HG02981 (cell line): ENCODE measurements at regions not wholly inside any gene's neighbourhood (a gene's known extent, or its start where the extent isn't known, plus 50 kb on each side); places are given as distances from the start of the nearest gene placed in this dataset.
"Not testable (repeated sequence)": the region's sequence is repeated elsewhere in the genome, so short reads cannot be mapped to it uniquely, and the experiment has no call there.

Source experiments
- ATAC-seq: cut with Tn5 transposase; IDR thresholded peaks from one replicate; pipeline ENCODE4 v1.9.1; 2021; ENCODE audit warnings: mild to moderate bottlenecking, moderate library complexity; ENCODE audit not compliant: unreplicated experiment

DNA sequence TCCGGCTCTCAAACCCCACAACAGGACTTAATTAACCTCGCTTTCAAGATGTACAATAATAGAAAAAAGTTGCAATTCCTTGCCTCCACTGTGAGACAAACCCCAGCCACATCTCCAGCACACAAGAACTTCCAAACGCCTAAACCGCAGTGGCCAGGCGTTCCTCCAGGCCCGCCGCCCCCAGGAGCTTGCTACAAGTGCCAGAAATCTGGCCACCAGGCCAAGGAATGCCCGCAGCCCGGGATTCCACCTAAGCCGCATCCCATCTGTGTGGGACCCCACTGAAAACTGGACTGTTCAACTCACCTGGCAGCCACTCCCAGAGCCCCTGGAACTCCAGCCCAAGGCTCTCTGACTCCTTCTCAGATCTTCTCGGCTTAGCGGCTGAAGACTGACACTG lies 262.5 kb downstream of the SMARCA2 start:
- ATAC-seq, result not testable (repeated sequence)

DNA sequence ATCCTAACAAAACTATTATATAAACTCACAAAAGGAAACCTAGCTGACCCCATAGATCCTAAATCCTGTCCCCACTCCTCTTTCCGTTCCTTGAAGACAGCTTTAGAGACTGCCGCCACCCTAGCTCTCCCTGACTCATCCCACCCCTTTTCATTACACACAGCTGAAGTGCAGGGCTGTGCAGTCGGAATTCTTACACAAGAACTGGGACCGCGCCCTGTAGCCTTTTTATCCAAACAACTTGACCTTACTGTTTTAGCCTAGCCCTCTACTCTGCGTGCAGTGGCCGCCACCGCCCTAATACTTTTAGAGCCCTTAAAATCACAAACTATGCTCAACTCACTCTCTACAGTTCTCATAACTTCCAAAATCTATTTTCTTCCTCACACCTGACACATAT lies 264.0 kb downstream of the SMARCA2 start:
- ATAC-seq, result not testable (repeated sequence)

DNA sequence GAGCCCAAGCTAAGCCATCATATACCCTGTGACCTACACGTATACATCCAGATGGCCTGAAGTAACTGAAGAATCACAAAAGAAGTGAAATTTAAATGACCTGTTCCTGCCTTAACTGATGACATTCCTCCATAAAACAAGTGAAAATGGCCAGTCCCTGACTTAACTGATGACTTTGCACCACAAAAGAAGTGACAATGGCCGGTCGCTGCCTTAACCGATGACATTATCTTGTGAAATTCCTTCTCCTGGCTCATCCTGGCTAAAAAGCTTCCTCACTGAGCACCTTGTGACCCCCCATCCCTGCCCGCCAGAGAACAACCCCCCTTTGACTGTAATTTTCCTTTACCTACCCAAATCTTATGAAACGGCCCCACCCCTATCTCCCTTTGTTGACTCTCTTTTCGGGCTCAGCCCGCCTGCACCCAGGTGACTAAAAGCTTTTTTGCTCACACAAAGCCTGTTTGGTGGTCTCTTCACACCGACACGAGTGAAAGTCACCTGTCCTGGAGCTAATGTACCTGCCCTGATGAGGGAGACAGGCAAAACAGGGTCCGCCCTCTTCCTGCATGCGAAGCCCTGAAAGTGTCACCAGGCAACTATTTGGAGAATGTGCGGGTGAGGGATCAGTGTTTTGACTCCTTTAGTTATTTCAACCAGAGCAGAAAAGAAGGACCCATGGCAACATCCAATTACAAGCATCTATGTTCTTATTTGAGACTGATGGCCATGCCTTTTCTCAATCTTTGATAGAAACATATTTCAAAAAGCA lies 266.1 kb downstream of the SMARCA2 start:
- ATAC-seq, result no peak

DNA sequence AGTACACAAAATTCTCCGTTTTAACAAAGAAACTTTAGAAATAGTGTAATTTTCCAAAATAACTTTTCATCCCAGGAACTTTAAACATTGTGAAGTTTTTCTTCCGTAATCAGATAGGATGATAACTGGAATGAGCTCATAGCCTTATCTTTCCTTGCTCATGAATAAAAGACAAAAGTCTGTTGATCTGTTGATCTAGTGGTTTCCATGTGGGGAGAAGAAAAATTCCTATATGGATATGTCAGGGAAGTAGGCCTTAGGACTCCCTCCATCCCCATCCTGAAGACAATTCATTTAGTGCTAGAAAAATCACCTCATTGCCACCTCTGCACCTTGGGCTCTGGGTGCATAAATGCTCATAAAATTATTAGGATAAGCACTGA lies 266.6 kb downstream of the SMARCA2 start:
- no peak for ATAC-seq

DNA sequence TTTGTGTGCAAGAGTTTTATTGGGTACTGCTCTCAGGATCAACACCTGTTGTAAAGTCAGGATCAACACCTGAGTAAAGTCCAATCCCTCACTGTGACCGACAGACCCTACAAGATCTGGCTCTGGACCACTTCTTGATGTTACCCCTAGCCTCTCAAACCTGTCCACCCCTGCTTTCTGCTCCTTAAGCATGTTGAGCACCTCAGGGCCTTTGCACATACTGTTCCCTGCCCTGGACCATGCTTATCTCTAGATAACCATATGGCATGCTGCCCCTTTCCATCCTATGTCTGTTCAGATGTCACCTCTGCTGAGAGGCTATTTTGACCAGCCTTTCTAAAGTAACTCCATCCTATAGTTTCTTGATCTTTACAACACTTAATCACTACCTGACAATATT lies 269.6 kb downstream of the SMARCA2 start:
- no peak for ATAC-seq

DNA sequence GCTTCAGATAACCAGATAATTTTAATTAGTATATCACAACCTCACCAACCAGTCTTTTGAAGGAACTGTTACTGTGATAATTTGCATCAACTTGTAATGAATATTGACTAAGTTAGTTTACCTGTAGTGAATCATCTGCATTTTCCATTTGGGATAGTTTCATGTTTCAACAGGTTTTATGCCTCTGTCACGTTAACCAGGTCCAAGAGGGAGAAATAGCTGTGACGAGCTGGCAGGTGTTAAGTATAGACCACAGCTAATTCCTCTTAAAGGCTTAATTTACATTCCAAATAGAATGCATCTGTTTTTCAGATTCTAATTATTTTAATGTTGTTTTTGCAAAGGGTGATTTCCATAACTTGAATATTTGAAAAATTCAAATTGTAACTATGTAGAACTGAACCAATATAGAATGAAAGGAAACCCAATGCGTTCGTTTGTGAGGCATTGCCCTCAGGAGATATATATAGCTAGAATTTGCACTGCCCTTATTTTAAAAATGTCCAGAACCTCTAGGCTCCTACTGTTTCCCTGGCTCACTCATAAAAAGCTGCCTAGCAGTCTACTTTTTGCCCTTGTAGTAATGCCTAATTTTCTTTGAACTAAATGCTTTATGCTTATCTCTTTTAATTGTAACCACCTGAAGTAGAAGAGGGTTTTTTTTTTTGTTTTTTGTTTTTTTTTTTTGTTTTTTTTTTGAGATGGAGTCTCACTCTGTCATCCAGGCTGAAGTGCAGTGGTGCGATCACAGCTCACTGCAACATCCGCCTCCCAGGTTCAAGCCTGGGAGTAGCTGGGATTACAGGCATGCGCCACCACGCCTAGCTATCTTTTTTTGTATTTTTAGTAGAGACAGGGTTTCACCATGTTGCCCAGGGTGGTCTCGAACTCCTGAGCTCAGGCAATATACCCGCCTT lies 270.5 kb downstream of the SMARCA2 start:
- ATAC-seq, result no peak

DNA sequence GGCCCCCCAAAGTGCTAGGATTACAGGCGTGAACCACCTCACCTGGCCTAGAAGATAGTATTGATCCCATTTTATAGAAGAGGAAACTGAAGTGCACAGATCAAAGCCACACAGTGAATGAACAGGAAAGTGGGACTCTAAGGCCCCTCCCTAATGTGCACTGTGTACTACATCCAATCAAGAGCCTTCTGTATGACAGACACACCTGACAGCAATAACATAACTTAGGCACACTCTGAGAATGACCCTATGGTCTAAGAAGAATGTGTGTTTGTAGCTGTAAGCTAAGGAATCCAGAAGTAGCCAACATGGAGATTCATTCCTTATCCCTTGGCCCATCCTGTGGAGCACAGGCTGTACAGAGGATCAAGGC lies 271.2 kb downstream of the SMARCA2 start:
- no peak for ATAC-seq

DNA sequence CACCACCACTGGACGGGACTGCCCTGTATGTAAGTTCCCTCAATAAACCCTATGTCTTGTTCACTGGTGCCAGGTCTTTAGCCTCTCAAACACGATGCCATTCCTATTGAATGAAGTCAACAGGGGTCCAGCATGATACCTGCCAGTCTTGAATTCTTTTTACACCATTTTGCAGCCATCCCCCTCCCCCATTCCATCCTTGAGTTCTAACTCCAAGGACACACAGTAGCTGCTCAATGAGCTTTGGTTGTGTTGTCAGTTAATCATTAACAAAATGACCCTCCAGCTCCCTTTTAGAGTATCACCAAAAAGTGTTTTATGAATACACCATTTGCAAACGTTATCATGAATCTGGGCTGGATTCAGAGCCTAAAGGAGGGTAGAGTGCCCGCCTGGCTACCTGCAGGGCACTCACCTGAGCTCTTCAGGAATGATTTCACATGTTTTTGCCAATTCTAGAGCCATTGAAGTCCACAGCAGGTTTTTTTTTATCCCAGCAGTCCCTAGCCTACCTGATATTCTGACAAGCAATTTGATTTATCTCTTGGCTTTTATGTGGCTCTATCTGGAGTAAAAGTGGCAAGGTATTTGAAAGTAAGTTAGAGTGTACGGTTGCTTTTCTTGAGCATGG lies 271.8 kb downstream of the SMARCA2 start:
- no peak for ATAC-seq

DNA sequence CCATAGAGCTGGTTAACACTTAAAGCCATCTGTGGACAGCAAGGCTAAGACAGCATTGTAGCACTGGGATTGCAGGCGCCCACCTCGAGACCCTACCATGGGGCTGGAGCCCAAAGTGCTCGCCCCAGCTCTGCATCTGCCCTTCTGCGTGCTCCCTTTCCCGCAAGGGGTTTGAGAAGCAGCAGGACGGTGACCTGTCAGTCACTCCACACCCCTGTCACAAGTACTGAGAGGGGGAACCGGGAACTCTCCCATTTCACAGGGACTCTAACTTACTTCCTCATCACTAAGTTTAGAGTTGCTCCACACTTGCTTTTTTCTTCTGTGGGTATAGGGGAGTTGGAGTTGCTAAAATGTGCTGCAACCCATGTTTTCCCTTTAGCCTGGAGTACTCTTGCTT lies 273.2 kb downstream of the SMARCA2 start:
- no peak for ATAC-seq

DNA sequence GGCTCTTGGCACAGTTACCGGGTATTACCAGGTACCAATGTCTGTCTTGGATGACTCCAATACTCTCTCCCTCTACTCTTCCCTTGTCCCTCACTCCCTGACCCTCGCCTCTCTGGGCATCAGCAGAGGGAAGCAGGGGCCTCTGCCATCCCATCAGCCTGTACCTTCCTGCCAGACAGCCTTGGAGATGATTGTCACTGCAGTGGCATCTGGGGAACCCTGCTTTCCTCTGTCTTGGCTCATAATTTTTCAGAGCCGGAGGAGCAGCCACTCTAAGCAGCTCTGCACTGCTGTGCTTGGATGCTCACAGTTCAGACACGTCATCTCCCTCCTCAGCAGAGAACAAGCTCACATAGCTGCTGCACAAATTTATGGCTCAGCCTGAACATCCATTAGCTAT lies 274.1 kb downstream of the SMARCA2 start:
- ATAC-seq, result no peak

DNA sequence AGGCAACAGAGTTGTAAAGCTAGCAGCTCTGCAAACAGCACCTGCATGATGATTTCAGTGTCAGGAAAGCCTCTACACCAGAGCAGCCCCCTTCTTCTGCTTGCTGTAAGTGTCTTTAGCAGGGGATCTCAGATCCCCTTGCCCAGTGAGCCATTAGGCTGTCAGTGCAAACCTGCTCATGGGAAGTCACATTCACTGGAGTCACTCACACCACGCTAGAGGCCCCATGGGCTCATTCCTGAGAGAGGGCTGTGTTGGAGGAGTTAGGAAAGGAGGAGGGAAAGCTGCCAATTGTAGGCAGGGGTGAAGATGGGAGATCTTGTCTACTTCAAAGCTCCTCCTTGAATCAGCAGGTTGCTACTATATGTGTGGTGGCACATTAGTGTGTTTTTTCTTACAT lies 275.2 kb downstream of the SMARCA2 start:
- no peak for ATAC-seq

DNA sequence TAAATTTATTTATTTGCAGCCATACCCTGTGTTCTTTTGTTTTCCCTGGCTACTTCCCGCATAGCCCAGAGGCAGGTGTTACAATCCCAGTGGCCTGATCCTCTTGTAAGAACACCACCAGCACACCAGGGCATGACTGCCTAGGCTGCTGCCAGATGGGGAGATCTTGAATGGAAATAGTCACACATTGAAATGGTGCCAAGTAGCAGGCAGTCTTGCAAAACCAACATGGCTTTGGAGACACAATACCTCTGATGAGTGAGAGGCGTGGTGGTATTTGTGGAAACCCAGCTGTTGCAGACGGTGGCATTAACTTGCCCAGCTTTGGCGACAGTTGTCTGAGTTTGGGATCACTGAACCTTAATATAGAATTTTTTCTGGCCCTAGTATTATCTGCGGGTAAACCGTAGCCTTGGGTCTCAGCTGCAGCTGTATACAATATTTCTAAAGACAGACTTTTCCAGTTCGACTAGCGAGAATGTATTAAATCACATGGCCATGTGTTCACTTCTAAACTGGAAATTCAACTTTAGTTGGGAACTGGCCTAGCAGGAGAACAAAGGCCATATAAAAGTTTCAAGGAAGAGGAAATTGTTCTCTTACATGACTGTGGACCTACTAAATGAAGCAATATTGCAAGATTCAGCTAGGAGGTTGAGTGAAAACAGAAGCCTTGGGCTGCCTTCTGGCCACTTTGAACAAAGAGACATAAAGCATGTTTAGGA lies 277.0 kb downstream of the SMARCA2 start:
- no peak for ATAC-seq

DNA sequence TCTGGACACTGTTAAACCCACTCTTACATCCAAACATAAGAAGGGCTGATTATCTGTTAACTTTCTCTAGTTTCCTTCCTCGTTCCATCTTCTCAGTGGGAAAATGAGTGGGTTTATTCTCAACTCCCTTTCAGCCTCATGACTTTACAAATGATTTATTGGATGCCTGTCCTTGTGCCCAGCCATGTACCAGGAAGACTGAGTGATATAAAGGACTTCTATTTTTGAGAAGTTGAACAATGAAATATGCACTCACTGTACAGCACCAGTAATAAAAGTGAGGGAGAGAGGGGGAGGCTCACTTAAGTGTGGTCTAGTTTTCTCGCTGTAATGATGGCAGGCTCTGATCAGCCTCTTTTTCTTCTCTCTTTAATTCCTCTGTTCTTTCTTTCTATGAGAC lies 277.6 kb downstream of the SMARCA2 start:
- no peak for ATAC-seq

DNA sequence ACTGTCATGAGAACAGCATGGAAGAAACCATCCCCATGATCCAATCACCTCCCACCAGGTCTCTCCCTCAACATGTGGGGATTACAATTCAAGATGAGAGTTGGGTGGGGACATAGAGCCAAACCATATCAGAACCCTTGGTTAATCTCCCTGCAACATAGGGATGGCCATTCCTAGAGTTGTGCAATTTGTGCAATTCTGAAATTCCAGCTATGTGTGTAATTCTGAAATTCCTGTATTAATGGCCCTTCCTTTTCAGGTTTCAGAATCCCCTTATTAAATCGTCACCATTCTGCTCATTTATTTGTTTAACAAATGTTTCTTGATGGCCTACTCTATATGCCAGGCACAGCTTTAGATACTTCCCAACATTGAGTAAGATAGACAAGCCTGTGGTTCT lies 282.6 kb downstream of the SMARCA2 start:
- ATAC-seq, result no peak

DNA sequence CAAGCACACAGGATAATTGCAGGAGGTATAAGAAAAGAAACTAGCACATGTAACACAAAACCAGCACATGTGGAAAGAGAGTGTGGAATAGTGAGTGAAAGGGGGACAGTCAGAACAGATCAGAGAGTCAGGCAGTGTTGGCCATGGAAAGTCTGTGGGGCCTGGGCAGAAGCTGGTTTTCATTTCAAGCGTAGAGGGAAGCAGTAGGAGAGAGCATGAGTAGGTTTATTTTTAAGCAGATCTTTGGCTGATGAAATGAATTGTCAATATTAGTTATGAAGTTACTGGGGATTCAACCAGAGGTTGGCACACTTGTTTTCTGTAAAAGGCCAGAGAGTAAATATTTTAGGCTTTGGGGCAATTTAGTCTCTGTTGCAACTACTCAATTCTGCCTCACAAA lies 283.1 kb downstream of the SMARCA2 start:
- no peak for ATAC-seq

DNA sequence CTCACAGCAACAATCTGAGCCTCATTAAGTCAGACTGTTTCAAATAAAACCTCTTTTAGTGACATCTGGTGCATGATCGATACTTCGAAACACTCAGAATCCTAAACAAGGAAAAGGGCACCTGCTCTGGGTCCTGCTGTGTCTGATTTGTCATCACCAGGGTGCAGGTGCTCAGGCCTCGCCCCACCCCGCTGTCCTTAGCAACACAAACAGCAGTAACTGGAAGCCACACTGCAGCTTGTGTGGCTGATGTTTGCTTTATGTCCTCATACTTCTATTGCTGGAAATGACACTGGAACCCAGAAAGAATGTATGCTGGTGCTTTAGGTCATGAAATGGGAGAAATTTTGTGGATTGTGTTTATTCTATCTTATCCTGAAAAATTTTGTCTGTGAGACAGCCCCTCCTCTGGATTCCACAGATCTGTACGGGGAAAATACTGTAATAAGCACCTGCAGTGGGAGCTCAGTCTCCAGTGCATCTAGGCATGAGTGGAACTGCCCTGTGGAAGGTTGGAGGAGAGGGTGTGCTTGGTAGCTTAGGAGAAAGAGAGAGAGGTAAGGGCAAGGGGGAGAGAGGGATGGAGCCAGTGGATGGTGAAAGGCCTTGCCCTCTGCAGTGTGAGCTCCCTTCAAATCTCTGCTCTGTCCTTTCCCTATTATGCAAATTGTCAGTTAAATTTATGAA lies 284.2 kb downstream of the SMARCA2 start:
- no peak for ATAC-seq

DNA sequence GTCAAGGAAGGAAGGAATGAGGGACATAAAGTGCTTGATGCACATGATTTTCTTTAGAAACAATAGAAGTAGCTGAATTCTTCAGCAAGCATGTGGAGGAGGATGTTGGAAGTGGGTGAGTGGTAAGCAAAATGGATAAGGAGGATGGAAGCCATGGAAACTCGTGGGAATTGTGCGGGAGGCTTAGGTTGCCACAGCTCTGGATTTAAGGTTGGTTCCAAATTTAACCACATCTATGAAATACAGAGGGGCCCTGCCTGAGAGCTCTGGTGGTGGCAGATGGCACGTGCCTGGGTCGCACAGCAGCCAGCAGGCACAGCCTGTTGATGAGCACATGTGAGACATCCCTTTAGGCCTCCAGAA lies 284.7 kb downstream of the SMARCA2 start:
- ATAC-seq, result no peak

DNA sequence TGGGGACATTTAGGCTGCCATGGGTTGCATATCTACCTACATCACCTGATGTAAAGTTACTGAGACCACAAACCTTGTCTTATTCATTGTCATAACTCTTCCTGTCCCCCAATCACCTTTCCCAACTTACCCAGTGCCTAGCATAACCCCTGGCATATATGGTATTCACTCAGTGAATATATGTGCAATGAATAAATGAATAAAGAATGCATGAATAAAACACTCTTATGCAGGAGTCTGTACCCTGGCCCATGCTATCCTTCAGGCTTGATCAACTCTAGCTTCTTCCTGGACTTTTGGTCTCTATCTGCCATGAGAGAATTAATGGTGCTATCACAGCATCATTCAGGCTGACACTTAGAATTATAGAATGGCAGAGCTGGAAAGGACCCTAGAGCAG lies 285.2 kb downstream of the SMARCA2 start:
- ATAC-seq, result no peak

DNA sequence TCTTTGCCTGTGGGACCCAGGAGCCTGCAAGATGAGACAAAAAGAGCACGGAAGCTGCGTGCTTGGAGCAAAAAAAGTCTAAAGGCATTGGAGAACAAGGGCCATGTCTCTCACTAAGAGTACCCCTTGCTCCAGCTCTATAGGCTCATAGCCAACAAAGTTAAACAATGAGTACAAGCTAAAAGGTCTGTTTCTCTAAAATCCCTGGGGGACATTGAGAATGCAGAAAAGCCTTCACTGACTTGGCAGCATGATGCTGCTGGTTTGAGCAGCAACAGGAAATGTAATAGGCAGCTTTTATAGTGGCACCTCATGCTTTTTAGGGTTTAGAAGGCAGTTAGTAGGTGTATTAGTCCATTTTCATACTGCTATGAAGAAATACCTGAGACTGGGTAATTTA lies 287.5 kb downstream of the SMARCA2 start:
- no peak for ATAC-seq

DNA sequence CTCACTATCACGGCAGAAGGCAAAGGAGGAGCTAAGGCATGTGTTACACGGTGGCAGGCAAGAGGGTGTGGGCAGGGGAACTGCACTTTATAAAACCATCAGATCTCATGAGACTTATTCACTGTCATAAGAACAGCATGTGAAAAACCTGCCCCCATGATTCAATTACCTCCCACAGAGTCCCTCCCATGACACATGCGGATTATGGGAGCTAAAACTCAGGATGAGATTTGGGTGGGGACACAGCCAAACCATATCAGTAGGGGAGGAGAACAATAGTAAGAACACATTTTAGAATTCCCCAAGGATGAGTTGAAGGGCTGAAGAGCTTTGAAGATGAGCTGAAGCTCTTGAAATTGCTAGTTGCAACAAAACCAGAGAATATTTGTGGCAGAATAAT lies 287.9 kb downstream of the SMARCA2 start:
- ATAC-seq, result no peak

DNA sequence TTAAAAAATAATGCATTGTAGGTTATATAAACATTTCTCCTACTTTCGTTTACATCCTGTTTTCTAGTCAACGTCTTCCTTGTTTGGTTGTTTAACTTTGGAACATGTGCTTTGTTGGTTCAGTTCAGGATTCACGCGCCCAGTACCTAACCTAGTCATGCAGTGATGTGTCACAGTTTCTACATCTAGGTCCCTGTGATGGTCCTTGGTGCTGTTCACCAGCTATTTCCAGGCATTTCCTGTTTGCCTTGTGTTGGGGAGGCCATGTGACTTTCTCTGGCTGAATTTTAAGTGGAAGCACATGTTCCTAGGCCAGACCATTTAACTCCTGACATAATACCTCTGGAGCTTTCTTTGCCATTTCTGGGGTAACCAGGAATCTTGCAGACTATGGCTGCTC lies 292.3 kb downstream of the SMARCA2 start:
- no peak for ATAC-seq
